ENCODE measurements at regions not wholly inside any gene's neighbourhood (a gene's known extent, or its start where the extent isn't known, plus 50 kb on each side); places are given as distances from the start of the nearest gene placed in this dataset.
"Not testable (repeated sequence)": the region's sequence is repeated elsewhere in the genome, so short reads cannot be mapped to it uniquely, and the experiment has no call there.

GRCh38 chr3:94453864-94454263, 391.0 kb downstream of the NSUN3 start:
- peak in 2 of 11 donors; percentile 7 to 11 for DNase-seq (ENCODE audit: extremely low read depth in 1 of 11, low read depth in 9 of 11, low spot score in 4 of 11)

- DNase-seq (ENCODE audit: extremely low read depth in 1 of 11, low read depth in 9 of 11, low spot score in 4 of 11): no peak
Measured at GRCh38 chr3:94459167-94459566, 396.3 kb downstream of the NSUN3 start.

GRCh38 chr3:94460931-94461330, 398.1 kb downstream of the NSUN3 start:
- DNase-seq (ENCODE audit: extremely low read depth in 1 of 11, low read depth in 9 of 11, low spot score in 4 of 11): no peak

GRCh38 chr3:94462931-94463330, 400.1 kb downstream of the NSUN3 start:
- no peak for DNase-seq (ENCODE audit: extremely low read depth in 1 of 11, low read depth in 9 of 11, low spot score in 4 of 11)

- DNase-seq (ENCODE audit: extremely low read depth in 1 of 11, low read depth in 9 of 11, low spot score in 4 of 11): no peak
Measured at GRCh38 chr3:94472511-94472910, 409.6 kb downstream of the NSUN3 start.

- DNase-seq (ENCODE audit: extremely low read depth in 1 of 11, low read depth in 9 of 11, low spot score in 4 of 11): no peak
Measured at GRCh38 chr3:94481226-94481898, 418.5 kb downstream of the NSUN3 start.

- DNase-seq (ENCODE audit: extremely low read depth in 1 of 11, low read depth in 9 of 11, low spot score in 4 of 11): peak in 4 of 11 donors; percentile 2 to 8 (median 4)
Measured at GRCh38 chr3:94482686-94483085, 419.8 kb downstream of the NSUN3 start.

GRCh38 chr3:94483403-94483802, 420.5 kb downstream of the NSUN3 start:
- DNase-seq (ENCODE audit: extremely low read depth in 1 of 11, low read depth in 9 of 11, low spot score in 4 of 11): no peak

GRCh38 chr3:94494992-94495391, 432.1 kb downstream of the NSUN3 start:
- DNase-seq (ENCODE audit: extremely low read depth in 1 of 11, low read depth in 9 of 11, low spot score in 4 of 11): no peak

- DNase-seq (ENCODE audit: extremely low read depth in 1 of 11, low read depth in 9 of 11, low spot score in 4 of 11): no peak
Measured at GRCh38 chr3:94500146-94500545, 437.3 kb downstream of the NSUN3 start.

- not testable (repeated sequence) for DNase-seq (ENCODE audit: extremely low read depth in 1 of 11, low read depth in 9 of 11, low spot score in 4 of 11)
Measured at GRCh38 chr3:94507354-94507753, 444.5 kb downstream of the NSUN3 start.

GRCh38 chr3:94512876-94513275, 450.0 kb downstream of the NSUN3 start:
- no peak for DNase-seq (ENCODE audit: extremely low read depth in 1 of 11, low read depth in 9 of 11, low spot score in 4 of 11)

- no peak for DNase-seq (ENCODE audit: extremely low read depth in 1 of 11, low read depth in 9 of 11, low spot score in 4 of 11)
Measured at GRCh38 chr3:94513600-94513999, 450.7 kb downstream of the NSUN3 start.

GRCh38 chr3:94515983-94516382, 453.1 kb downstream of the NSUN3 start:
- peak in 1 of 11 donors; percentile 9 for DNase-seq (ENCODE audit: extremely low read depth in 1 of 11, low read depth in 9 of 11, low spot score in 4 of 11)

- no peak for DNase-seq (ENCODE audit: extremely low read depth in 1 of 11, low read depth in 9 of 11, low spot score in 4 of 11)
Measured at GRCh38 chr3:94520364-94520763, 457.5 kb downstream of the NSUN3 start.

GRCh38 chr3:94522488-94522887, 459.6 kb downstream of the NSUN3 start:
- DNase-seq (ENCODE audit: extremely low read depth in 1 of 11, low read depth in 9 of 11, low spot score in 4 of 11): no peak

GRCh38 chr3:94524102-94524919, 461.4 kb downstream of the NSUN3 start:
- peak in 1 of 11 donors; percentile 8 for DNase-seq (ENCODE audit: extremely low read depth in 1 of 11, low read depth in 9 of 11, low spot score in 4 of 11)

- peak in 1 of 11 donors; percentile 9 for DNase-seq (ENCODE audit: extremely low read depth in 1 of 11, low read depth in 9 of 11, low spot score in 4 of 11)
Measured at GRCh38 chr3:94525043-94525442, 462.2 kb downstream of the NSUN3 start.

- no peak for DNase-seq (ENCODE audit: extremely low read depth in 1 of 11, low read depth in 9 of 11, low spot score in 4 of 11)
Measured at GRCh38 chr3:94529816-94530215, 467.0 kb downstream of the NSUN3 start.

- DNase-seq (ENCODE audit: extremely low read depth in 1 of 11, low read depth in 9 of 11, low spot score in 4 of 11): no peak
Measured at GRCh38 chr3:94532951-94533350, 470.1 kb downstream of the NSUN3 start.

- no peak for DNase-seq (ENCODE audit: extremely low read depth in 1 of 11, low read depth in 9 of 11, low spot score in 4 of 11)
Measured at GRCh38 chr3:94539937-94540336, 477.1 kb downstream of the NSUN3 start.

Data from renal cortex interstitium (tissue), 11 donors.